ENCODE measurements at regions not wholly inside any gene's neighbourhood (a gene's known extent, or its start where the extent isn't known, plus 50 kb on each side); places are given as distances from the start of the nearest gene placed in this dataset.

GRCh38 chrX:41982953-41983352 is 59.6 kb upstream of the CASK start:
- no peak for DNase-seq (ENCODE audit: low spot score)
- H3K9me3 ChIP-seq (ENCODE audit: control insufficient read depth in 4 of 4, low read length in 3 of 4), result no peaks in the 10 kb centered on the region
- no peak overlapping the region for H3K9ac ChIP-seq (ENCODE audit: low read depth in 1 of 2, low read length in 2 of 2)
- H3K4me3 ChIP-seq (ENCODE audit: low read depth in 1 of 3, low read length in 3 of 3), result no peak overlapping the region
- TF ChIP-seq RAD21 (IDR thresholded peaks at IDR 0.05), result no peak
- no peak for TF ChIP-seq MAX (IDR thresholded peaks at IDR 0.05)
- no peak for TF ChIP-seq NR2F2 (IDR thresholded peaks at IDR 0.05)
- TF ChIP-seq ZBTB33 (IDR thresholded peaks at IDR 0.05), result no peak
- TF ChIP-seq HNF4G (IDR thresholded peaks at IDR 0.05), result no peak
- TF ChIP-seq FOXA1 (IDR thresholded peaks at IDR 0.05), result no peak
- no peak for TF ChIP-seq TAF1 (conservative IDR thresholded peaks at IDR 0.05)
- TF ChIP-seq YY1 (IDR thresholded peaks at IDR 0.05), result no peak
- TF ChIP-seq FOXA2 (IDR thresholded peaks at IDR 0.05), result no peak
- no peak for TF ChIP-seq ATF3 (IDR thresholded peaks at IDR 0.05)
- no peak for TF ChIP-seq JUND (IDR thresholded peaks at IDR 0.05)
- TF ChIP-seq RXRA (IDR thresholded peaks at IDR 0.05), result no peak
- no peak for TF ChIP-seq GABPA (IDR thresholded peaks at IDR 0.05 in 1 of 2, conservative IDR thresholded peaks at IDR 0.05 in 1 of 2)
- no peak for TF ChIP-seq REST (IDR thresholded peaks at IDR 0.05)
- no peak for TF ChIP-seq CTCF (IDR thresholded peaks at IDR 0.05; ENCODE audit: low read depth, low read length, missing input control)
- TF ChIP-seq HNF4A (conservative IDR thresholded peaks at IDR 0.05), result no peak
- H3K27ac ChIP-seq (ENCODE audit: low read depth in 1 of 2, low read length in 2 of 2), result no peak overlapping the region
- no peaks in the 10 kb centered on the region for H3K36me3 ChIP-seq (ENCODE audit: control insufficient read depth in 4 of 4, insufficient read depth in 3 of 4, low read depth in 1 of 4, low read length in 3 of 4)
- H3K27me3 ChIP-seq (ENCODE audit: control insufficient read depth in 4 of 4, insufficient read depth in 4 of 4, low read length in 3 of 4), result peaks cover 0 to 3% (median 0%) of the 10 kb centered on the region in 4 donors
- no peaks in the 10 kb centered on the region for H3K4me1 ChIP-seq (ENCODE audit: control insufficient read depth in 4 of 4, insufficient read depth in 4 of 4, low read length in 3 of 4)

GRCh38 chrX:41981481-41982013 is 58.2 kb upstream of the CASK start:
- H3K4me1 ChIP-seq (ENCODE audit: control insufficient read depth in 4 of 4, insufficient read depth in 4 of 4, low read length in 3 of 4), result no peaks in the 10 kb centered on the region
- no peak overlapping the region for H3K9ac ChIP-seq (ENCODE audit: low read depth in 1 of 2, low read length in 2 of 2)
- H3K27me3 ChIP-seq (ENCODE audit: control insufficient read depth in 4 of 4, insufficient read depth in 4 of 4, low read length in 3 of 4), result peaks cover 0 to 3% (median 0%) of the 10 kb centered on the region in 4 donors
- H3K36me3 ChIP-seq (ENCODE audit: control insufficient read depth in 4 of 4, insufficient read depth in 3 of 4, low read depth in 1 of 4, low read length in 3 of 4), result no peaks in the 10 kb centered on the region
- H3K4me3 ChIP-seq (ENCODE audit: low read depth in 1 of 3, low read length in 3 of 3), result no peak overlapping the region
- no peaks in the 10 kb centered on the region for H3K9me3 ChIP-seq (ENCODE audit: control insufficient read depth in 4 of 4, low read length in 3 of 4)
- WGBS, result 92% methylated on average over 4 of the region's 4 CpGs
- no peak for DNase-seq (ENCODE audit: low spot score)
- H3K27ac ChIP-seq (ENCODE audit: low read depth in 1 of 2, low read length in 2 of 2), result no peak overlapping the region
- TF ChIP-seq NR2F2 (IDR thresholded peaks at IDR 0.05) (no peak), FOXA1 (IDR thresholded peaks at IDR 0.05) (no peak), GABPA (IDR thresholded peaks at IDR 0.05 in 1 of 2, conservative IDR thresholded peaks at IDR 0.05 in 1 of 2) (no peak), HNF4G (IDR thresholded peaks at IDR 0.05) (no peak), REST (IDR thresholded peaks at IDR 0.05) (no peak), SP1 (IDR thresholded peaks at IDR 0.05) (no peak), YY1 (IDR thresholded peaks at IDR 0.05) (no peak), CTCF (IDR thresholded peaks at IDR 0.05; ENCODE audit: low read depth, low read length, missing input control) (no peak), HNF4A (conservative IDR thresholded peaks at IDR 0.05) (no peak), FOXA2 (IDR thresholded peaks at IDR 0.05) (no peak), ATF3 (IDR thresholded peaks at IDR 0.05) (no peak)
